GM23338 (cell line): ENCODE measurements at regions not wholly inside any gene's neighbourhood (a gene's known extent, or its start where the extent isn't known, plus 50 kb on each side); places are given as distances from the start of the nearest gene placed in this dataset.

Experiments used
- CTCF ChIP-seq, 2 experiments: fragments of 200-600 bp in 1 of 2; sonication (generic) in 1 of 2; conservative IDR thresholded peaks; 2 replicates each; pipeline versions ENCODE4 v1.5.1 to v1.6.1; 2016 to 2017; ENCODE audit warnings: antibody characterized with exemption in 2 of 2, low read depth in 2 of 2, mild to moderate bottlenecking in 2 of 2, moderate library complexity in 1 of 2
- EZH2 ChIP-seq: fragments of 200-600 bp; sonication (generic); IDR thresholded peaks from one replicate; pipeline ENCODE4 v1.8.0; 2017; ENCODE audit warnings: antibody characterized with exemption, mild to moderate bottlenecking, low read depth; ENCODE audit not compliant: unreplicated experiment
- EZH2phosphoT487 ChIP-seq: fragments of 200-600 bp; sonication (generic); IDR thresholded peaks from one replicate; pipeline ENCODE4 v1.8.1; 2018; ENCODE audit warnings: antibody characterized with exemption; ENCODE audit not compliant: unreplicated experiment
- REST ChIP-seq: IDR thresholded peaks from one replicate; pipeline ENCODE4 v1.6.1; 2018; ENCODE audit warnings: antibody characterized with exemption; ENCODE audit not compliant: unreplicated experiment

- TF ChIP-seq CTCF (conservative IDR thresholded peaks at IDR 0.05; ENCODE audit: low read depth in 2 of 2) = no peak
- no peak for TF ChIP-seq EZH2phosphoT487
- TF ChIP-seq REST = no peak
- no peak for TF ChIP-seq EZH2
These were observed 260.4 kb upstream of the MEIS1 start for GRCh38 chr2:66174491-66174890.
